ENCODE measurements at regions not wholly inside any gene's neighbourhood (a gene's known extent, or its start where the extent isn't known, plus 50 kb on each side); places are given as distances from the start of the nearest gene placed in this dataset.

- no peaks in the 10 kb centered on the region for H3K27me3 Mint-ChIP-seq
- Histone ChIP-seq H3K36me3 (replicated peaks in 1 of 2; ENCODE audit: control extremely low read depth in 1 of 2, control insufficient read depth in 1 of 2, extremely low read depth in 1 of 2, insufficient read depth in 2 of 2, low read length in 1 of 2) (no peaks in the 10 kb centered on the region), H3K4me1 (ENCODE audit: control insufficient read depth in 2 of 2, insufficient read depth in 2 of 2, low read length in 2 of 2) (no peaks in the 10 kb centered on the region), H3K4me3 (ENCODE audit: control extremely low read depth in 1 of 5, extremely low read depth in 1 of 5, insufficient read depth in 1 of 5, low read depth in 2 of 5, low read length in 4 of 5) (no peak overlapping the region), H3K9ac (ENCODE audit: low read length) (no peak overlapping the region), H3K27ac (ENCODE audit: low read length in 2 of 2) (no peak overlapping the region), H4K20me1 (ENCODE audit: control insufficient read depth, insufficient read depth, low read length, poor library complexity, severe bottlenecking) (no peaks in the 10 kb centered on the region), H3K79me2 (ENCODE audit: control insufficient read depth, insufficient read depth, low read length) (no peaks in the 10 kb centered on the region), H3K27me3 (replicated peaks in 1 of 4; ENCODE audit: control extremely low read depth in 1 of 4, control insufficient read depth in 3 of 4, insufficient read depth in 4 of 4, low read length in 3 of 4) (no peaks in the 10 kb centered on the region), H3K4me2 (replicated peaks; ENCODE audit: low read depth, low read length, poor library complexity, severe bottlenecking) (no peak overlapping the region), H3K9me3 (ENCODE audit: control extremely low read depth in 1 of 3, control insufficient read depth in 2 of 3, insufficient read depth in 1 of 3, low read length in 2 of 3) (peaks cover 0 to 8% (median 0%) of the 10 kb centered on the region in 3 donors), H2AFZ (ENCODE audit: insufficient read depth, low read depth, low read length, poor library complexity, severe bottlenecking) (no peak overlapping the region)
- intact Hi-C loops (cut with micrococcal nuclease) = no loop called here
- no peak overlapping the region for H3K27ac Mint-ChIP-seq
- no peak for ATAC-seq (ENCODE audit: low read depth)
- DNase-seq = no peak
- POLR2A ChIA-PET = no interaction called here
- no peaks in the 10 kb centered on the region for H3K9me3 Mint-ChIP-seq (ENCODE audit: insufficient read depth)
- CTCF ChIA-PET = no interaction called here
- no peaks in the 10 kb centered on the region for H3K4me1 Mint-ChIP-seq
- TF ChIP-seq, protein P1, sequence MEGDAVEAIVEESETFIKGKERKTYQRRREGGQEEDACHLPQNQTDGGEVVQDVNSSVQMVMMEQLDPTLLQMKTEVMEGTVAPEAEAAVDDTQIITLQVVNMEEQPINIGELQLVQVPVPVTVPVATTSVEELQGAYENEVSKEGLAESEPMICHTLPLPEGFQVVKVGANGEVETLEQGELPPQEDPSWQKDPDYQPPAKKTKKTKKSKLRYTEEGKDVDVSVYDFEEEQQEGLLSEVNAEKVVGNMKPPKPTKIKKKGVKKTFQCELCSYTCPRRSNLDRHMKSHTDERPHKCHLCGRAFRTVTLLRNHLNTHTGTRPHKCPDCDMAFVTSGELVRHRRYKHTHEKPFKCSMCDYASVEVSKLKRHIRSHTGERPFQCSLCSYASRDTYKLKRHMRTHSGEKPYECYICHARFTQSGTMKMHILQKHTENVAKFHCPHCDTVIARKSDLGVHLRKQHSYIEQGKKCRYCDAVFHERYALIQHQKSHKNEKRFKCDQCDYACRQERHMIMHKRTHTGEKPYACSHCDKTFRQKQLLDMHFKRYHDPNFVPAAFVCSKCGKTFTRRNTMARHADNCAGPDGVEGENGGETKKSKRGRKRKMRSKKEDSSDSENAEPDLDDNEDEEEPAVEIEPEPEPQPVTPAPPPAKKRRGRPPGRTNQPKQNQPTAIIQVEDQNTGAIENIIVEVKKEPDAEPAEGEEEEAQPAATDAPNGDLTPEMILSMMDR (IDR thresholded peaks at IDR 0.05) = no peak
- no peak for TF ChIP-seq EZH2 (IDR thresholded peaks at IDR 0.05; ENCODE audit: borderline replicate concordance, insufficient read depth, low read depth, low read length, poor library complexity, severe bottlenecking)
- no CpG with 5 or more reads among the region's 4 CpGs for WGBS (ENCODE audit: insufficient coverage)
- no peak overlapping the region for H3K4me3 Mint-ChIP-seq
Observed at GRCh38 chr12:126545411-126545810, 1480.2 kb downstream of the AACS start.

- ChIA-PET POLR2A (no interaction called here), CTCF (no interaction called here)
- H3K36me3 ChIP-seq (replicated peaks in 1 of 2; ENCODE audit: control extremely low read depth in 1 of 2, control insufficient read depth in 1 of 2, extremely low read depth in 1 of 2, insufficient read depth in 2 of 2, low read length in 1 of 2) = no peaks in the 10 kb centered on the region
- 67% methylated on average over 4 of the region's 10 CpGs for WGBS (ENCODE audit: insufficient coverage)
- H3K4me2 ChIP-seq (replicated peaks; ENCODE audit: low read depth, low read length, poor library complexity, severe bottlenecking) = no peak overlapping the region
- no peak overlapping the region for H3K27ac ChIP-seq (ENCODE audit: low read length in 2 of 2)
- peaks cover 0 to 12% (median 0%) of the 10 kb centered on the region in 3 donors for H3K9me3 ChIP-seq (ENCODE audit: control extremely low read depth in 1 of 3, control insufficient read depth in 2 of 3, insufficient read depth in 1 of 3, low read length in 2 of 3)
- ATAC-seq (ENCODE audit: low read depth) (no peak), DNase-seq (no peak)
- no peaks in the 10 kb centered on the region for H3K27me3 ChIP-seq (replicated peaks in 1 of 4; ENCODE audit: control extremely low read depth in 1 of 4, control insufficient read depth in 3 of 4, insufficient read depth in 4 of 4, low read length in 3 of 4)
- H4K20me1 ChIP-seq (ENCODE audit: control insufficient read depth, insufficient read depth, low read length, poor library complexity, severe bottlenecking) = no peaks in the 10 kb centered on the region
- Mint-ChIP-seq H3K27me3 (no peaks in the 10 kb centered on the region), H3K4me3 (no peak overlapping the region), H3K4me1 (no peaks in the 10 kb centered on the region), H3K27ac (no peak overlapping the region), H3K9me3 (ENCODE audit: insufficient read depth) (no peaks in the 10 kb centered on the region)
- H3K79me2 ChIP-seq (ENCODE audit: control insufficient read depth, insufficient read depth, low read length) = no peaks in the 10 kb centered on the region
- no peak overlapping the region for H3K4me3 ChIP-seq (ENCODE audit: control extremely low read depth in 1 of 5, extremely low read depth in 1 of 5, insufficient read depth in 1 of 5, low read depth in 2 of 5, low read length in 4 of 5)
- TF ChIP-seq EZH2 (IDR thresholded peaks at IDR 0.05; ENCODE audit: borderline replicate concordance, insufficient read depth, low read depth, low read length, poor library complexity, severe bottlenecking) = no peak
- TF ChIP-seq, protein P1 (IDR thresholded peaks at IDR 0.05) = no peak
- H3K9ac ChIP-seq (ENCODE audit: low read length) = no peak overlapping the region
- no peak overlapping the region for H2AFZ ChIP-seq (ENCODE audit: insufficient read depth, low read depth, low read length, poor library complexity, severe bottlenecking)
- intact Hi-C loops (cut with micrococcal nuclease) = no loop called here
- no peaks in the 10 kb centered on the region for H3K4me1 ChIP-seq (ENCODE audit: control insufficient read depth in 2 of 2, insufficient read depth in 2 of 2, low read length in 2 of 2)
Observed at GRCh38 chr12:126547905-126548304, 1482.7 kb downstream of the AACS start.

All from B cell (primary cell).